Activated CD8-positive, alpha-beta T cell treated with anti-CD3 and anti-CD28 coated beads, Interleukin-2, amount 10 ng/mL, durations not matched to agents 7 days and 5 days (primary cell): ENCODE measurements at regions not wholly inside any gene's neighbourhood (a gene's known extent, or its start where the extent isn't known, plus 50 kb on each side); places are given as distances from the start of the nearest gene placed in this dataset.
"Not testable (repeated sequence)": the region's sequence is repeated elsewhere in the genome, so short reads cannot be mapped to it uniquely, and the experiment has no call there.

ENCODE experiments used
- ATAC-seq: fragments of 150-1000 bp; cut with Tn5 transposase; one replicate; pipeline ENCODE4 v1.10.0; 2021; ENCODE audit warnings: moderate library complexity
- CTCF ChIA-PET: fragments of 350-600 bp; sonication (Branson Sonifier 250); formaldehyde crosslinking; loops from one replicate; lab custom pipeline; 2021; ENCODE audit warnings: antibody characterized with exemption; lab: Charles Lee
- POLR2A ChIA-PET: fragments of 350-600 bp; sonication (Branson Sonifier 250); formaldehyde crosslinking; loops from one replicate; lab custom pipeline; 2021; ENCODE audit warnings: antibody characterized with exemption; lab: Charles Lee
- DNase-seq: peaks from one replicate; pipeline ENCODE4 v3.0.0-alpha.2; 2020
- H3K27ac Mint-ChIP-seq: one replicate; pipeline ENCODE4 v1.8.0; 2021; ENCODE audit warnings: mild to moderate bottlenecking, mixed read lengths
- H3K27me3 Mint-ChIP-seq: one replicate; pipeline ENCODE4 v1.8.0; 2021; ENCODE audit warnings: low read depth, mixed read lengths
- H3K36me3 Mint-ChIP-seq: one replicate; pipeline ENCODE4 v1.8.0; 2021; ENCODE audit warnings: low read depth, mixed read lengths
- H3K4me1 Mint-ChIP-seq: one replicate; pipeline ENCODE4 v1.8.0; 2021; ENCODE audit warnings: low read depth, mixed read lengths
- H3K4me3 Mint-ChIP-seq: one replicate; pipeline ENCODE4 v1.8.0; 2021; ENCODE audit warnings: mild to moderate bottlenecking, mixed read lengths
- H3K9me3 Mint-ChIP-seq: one replicate; pipeline ENCODE4 v1.8.0; 2022; ENCODE audit warnings: mixed read lengths; ENCODE audit not compliant: insufficient read depth

- H3K36me3 Mint-ChIP-seq: no peaks in the 10 kb centered on the region
- ChIA-PET CTCF (no interaction called here), POLR2A (no interaction called here)
- DNase-seq (no peak), ATAC-seq (no peak)
- no peak overlapping the region for H3K4me3 Mint-ChIP-seq
- no peaks in the 10 kb centered on the region for H3K27me3 Mint-ChIP-seq
- no peaks in the 10 kb centered on the region for H3K4me1 Mint-ChIP-seq
- no peak overlapping the region for H3K27ac Mint-ChIP-seq
- no peaks in the 10 kb centered on the region for H3K9me3 Mint-ChIP-seq
Measured at GRCh38 chr12:113723631-113724030, 242.5 kb downstream of the RBM19 start.

- Mint-ChIP-seq H3K9me3 (no peaks in the 10 kb centered on the region), H3K27ac (no peak overlapping the region), H3K27me3 (no peaks in the 10 kb centered on the region), H3K36me3 (no peaks in the 10 kb centered on the region), H3K4me1 (no peaks in the 10 kb centered on the region), H3K4me3 (no peak overlapping the region)
- ChIA-PET CTCF (no interaction called here), POLR2A (no interaction called here)
- ATAC-seq (no peak), DNase-seq (no peak)
Measured at GRCh38 chr12:113722747-113723146, 243.4 kb downstream of the RBM19 start.

- Mint-ChIP-seq H3K9me3 (no peaks in the 10 kb centered on the region), H3K36me3 (no peaks in the 10 kb centered on the region), H3K4me3 (no peak overlapping the region), H3K27ac (no peak overlapping the region), H3K27me3 (no peaks in the 10 kb centered on the region), H3K4me1 (no peaks in the 10 kb centered on the region)
- DNase-seq (no peak), ATAC-seq (no peak)
- ChIA-PET CTCF (no interaction called here), POLR2A (no interaction called here)
Measured at GRCh38 chr12:113720629-113721028, 245.5 kb downstream of the RBM19 start.

- no peak for DNase-seq
- CTCF ChIA-PET: no interaction called here
Measured at GRCh38 chr12:113719911-113720591, 246.1 kb downstream of the RBM19 start.

GRCh38 chr12:113713156-113713555 is 241.5 kb upstream of the LHX5 start:
- CTCF ChIA-PET: no interaction called here
- no peak overlapping the region for H3K27ac Mint-ChIP-seq
- DNase-seq (no peak), ATAC-seq (no peak)
- H3K27me3 Mint-ChIP-seq: peaks cover 12% of the 10 kb centered on the region
- no peaks in the 10 kb centered on the region for H3K4me1 Mint-ChIP-seq
- POLR2A ChIA-PET: no interaction called here
- H3K9me3 Mint-ChIP-seq: no peaks in the 10 kb centered on the region
- no peak overlapping the region for H3K4me3 Mint-ChIP-seq
- no peaks in the 10 kb centered on the region for H3K36me3 Mint-ChIP-seq

More at GRCh38 chr12:113719911-113720591, 246.1 kb downstream of the RBM19 start:
- Mint-ChIP-seq H3K27ac (no peak overlapping the region), H3K4me3 (no peak overlapping the region), H3K36me3 (no peaks in the 10 kb centered on the region), H3K9me3 (no peaks in the 10 kb centered on the region), H3K27me3 (no peaks in the 10 kb centered on the region), H3K4me1 (no peaks in the 10 kb centered on the region)
- no peak for ATAC-seq
- POLR2A ChIA-PET: no interaction called here

GRCh38 chr12:113712481-113712880 is 240.8 kb upstream of the LHX5 start:
- ChIA-PET CTCF (no interaction called here), POLR2A (no interaction called here)
- DNase-seq (no peak), ATAC-seq (no peak)
- Mint-ChIP-seq H3K4me3 (no peak overlapping the region), H3K27ac (no peak overlapping the region), H3K36me3 (no peaks in the 10 kb centered on the region), H3K27me3 (peaks cover 12% of the 10 kb centered on the region), H3K4me1 (no peaks in the 10 kb centered on the region), H3K9me3 (no peaks in the 10 kb centered on the region)

- POLR2A ChIA-PET: no interaction called here
- Mint-ChIP-seq H3K27ac (no peak overlapping the region), H3K36me3 (no peaks in the 10 kb centered on the region), H3K4me3 (no peak overlapping the region), H3K4me1 (no peaks in the 10 kb centered on the region), H3K27me3 (peaks cover 12% of the 10 kb centered on the region), H3K9me3 (no peaks in the 10 kb centered on the region)
- ATAC-seq (no peak), DNase-seq (no peak)
- CTCF ChIA-PET: no interaction called here
Measured at GRCh38 chr12:113710216-113710615, 238.5 kb upstream of the LHX5 start.

GRCh38 chr12:113709456-113709855 is 237.8 kb upstream of the LHX5 start:
- Mint-ChIP-seq H3K27ac (no peak overlapping the region), H3K27me3 (peaks cover 12% of the 10 kb centered on the region), H3K4me1 (no peaks in the 10 kb centered on the region), H3K4me3 (no peak overlapping the region), H3K9me3 (no peaks in the 10 kb centered on the region), H3K36me3 (no peaks in the 10 kb centered on the region)
- ChIA-PET POLR2A (no interaction called here), CTCF (no interaction called here)
- DNase-seq (no peak), ATAC-seq (no peak)

- H3K27ac Mint-ChIP-seq: no peak overlapping the region
- H3K36me3 Mint-ChIP-seq: no peaks in the 10 kb centered on the region
- ATAC-seq (no peak), DNase-seq (no peak)
- H3K4me1 Mint-ChIP-seq: no peaks in the 10 kb centered on the region
- ChIA-PET CTCF (no interaction called here), POLR2A (interaction anchor here (0.5 kb wide), 1 partner anchor 12 kb away, joined by 3 read pairs; no protein-coding TSS in a partner anchor)
- no peaks in the 10 kb centered on the region for H3K9me3 Mint-ChIP-seq
- H3K4me3 Mint-ChIP-seq: no peak overlapping the region
- peaks cover 7% of the 10 kb centered on the region for H3K27me3 Mint-ChIP-seq
Measured at GRCh38 chr12:113702836-113703235, 231.2 kb upstream of the LHX5 start.

- POLR2A ChIA-PET: no interaction called here
- CTCF ChIA-PET: no interaction called here
- H3K4me1 Mint-ChIP-seq: no peaks in the 10 kb centered on the region
- H3K27ac Mint-ChIP-seq: no peak overlapping the region
- ATAC-seq (no peak), DNase-seq (no peak)
- H3K9me3 Mint-ChIP-seq: no peaks in the 10 kb centered on the region
- H3K4me3 Mint-ChIP-seq: no peak overlapping the region
- H3K27me3 Mint-ChIP-seq: peaks cover 9% of the 10 kb centered on the region
- no peaks in the 10 kb centered on the region for H3K36me3 Mint-ChIP-seq
Measured at GRCh38 chr12:113702276-113702675, 230.6 kb upstream of the LHX5 start.

GRCh38 chr12:113700943-113701342 is 229.3 kb upstream of the LHX5 start:
- ATAC-seq (no peak), DNase-seq (no peak)

GRCh38 chr12:113699984-113700383 is 228.3 kb upstream of the LHX5 start:
- ATAC-seq, H3K36me3 Mint-ChIP-seq, POLR2A ChIA-PET, CTCF ChIA-PET, H3K27ac Mint-ChIP-seq, H3K27me3 Mint-ChIP-seq, H3K9me3 Mint-ChIP-seq, H3K4me3 Mint-ChIP-seq, H3K4me1 Mint-ChIP-seq, DNase-seq: not testable (repeated sequence)

More at GRCh38 chr12:113700943-113701342, 229.3 kb upstream of the LHX5 start:
- Mint-ChIP-seq H3K9me3 (no peaks in the 10 kb centered on the region), H3K4me1 (no peaks in the 10 kb centered on the region), H3K36me3 (no peaks in the 10 kb centered on the region), H3K4me3 (no peak overlapping the region), H3K27ac (no peak overlapping the region), H3K27me3 (peaks cover 9% of the 10 kb centered on the region)
- ChIA-PET POLR2A (interaction anchor here (0.6 kb wide), 1 partner anchor 190 kb away, joined by 3 read pairs; no protein-coding TSS in a partner anchor), CTCF (no interaction called here)

GRCh38 chr12:113698510-113698858 is 226.8 kb upstream of the LHX5 start:
- Mint-ChIP-seq H3K27ac (no peak overlapping the region), H3K27me3 (peaks cover 9% of the 10 kb centered on the region), H3K4me3 (no peak overlapping the region), H3K36me3 (no peaks in the 10 kb centered on the region), H3K9me3 (no peaks in the 10 kb centered on the region), H3K4me1 (no peaks in the 10 kb centered on the region)
- CTCF ChIA-PET: no interaction called here
- POLR2A ChIA-PET: no interaction called here
- no peak for ATAC-seq
- no peak for DNase-seq
